CD14-positive monocyte (primary cell): ENCODE measurements at regions not wholly inside any gene's neighbourhood (a gene's known extent, or its start where the extent isn't known, plus 50 kb on each side); places are given as distances from the start of the nearest gene placed in this dataset.

Experiments
- DNase-seq, 3 donors: peaks; one replicate each; pipeline ENCODE4 v3.0.0-alpha.2; 2011 to 2022
- H2AFZ ChIP-seq: 2 replicates; pipeline ENCODE4 v1.6.0; 2012; ENCODE audit warnings: mild to moderate bottlenecking, low read depth, low read length, inconsistent platforms; ENCODE audit not compliant: insufficient read depth, poor library complexity, severe bottlenecking
- H3K27ac ChIP-seq, 2 donors: 1 replicate in 1 of 2; 2 replicates in 1 of 2; pipeline ENCODE4 v1.5.1; 2012 to 2013; ENCODE audit warnings: low read length in 2 of 2, control low read depth in 1 of 2, inconsistent platforms in 1 of 2, low read depth in 1 of 2, mild to moderate bottlenecking in 1 of 2
- H3K27me3 ChIP-seq, 2 donors: one replicate each; pipeline versions ENCODE4 v1.6.0 to v1.6.1; 2011 to 2013; ENCODE audit warnings: low read length in 2 of 2; ENCODE audit not compliant: control insufficient read depth in 2 of 2, insufficient read depth in 2 of 2
- H3K36me3 ChIP-seq, 2 donors: replicated peaks in 1 of 2; 1 replicate in 1 of 2; 2 replicates in 1 of 2; pipeline versions ENCODE4 v1.5.1 to v1.6.1; 2012 to 2013; ENCODE audit warnings: low read length in 2 of 2, control low read depth in 1 of 2, inconsistent platforms in 1 of 2, mild to moderate bottlenecking in 1 of 2; ENCODE audit not compliant: insufficient read depth in 2 of 2, control insufficient read depth in 1 of 2
- H3K4me1 ChIP-seq, 2 donors: 1 replicate in 1 of 2; 2 replicates in 1 of 2; pipeline versions ENCODE4 v1.5.1 to v1.6.1; 2012 to 2013; ENCODE audit warnings: low read length in 2 of 2, control low read depth in 1 of 2, inconsistent platforms in 1 of 2, mild to moderate bottlenecking in 1 of 2, moderate library complexity in 1 of 2; ENCODE audit not compliant: insufficient read depth in 2 of 2, control insufficient read depth in 1 of 2
- H3K4me2 ChIP-seq: replicated peaks from 2 replicates; pipeline ENCODE3; 2012; ENCODE audit warnings: low read length, moderate library complexity, mild to moderate bottlenecking; ENCODE audit not compliant: poor library complexity, severe bottlenecking; ENCODE audit errors: extremely low read depth
- H3K4me3 ChIP-seq, 3 experiments: fragments of 200-600 bp in 1 of 3; sonication (generic) in 1 of 3; replicated peaks in 1 of 3; 1 replicate in 2 of 3; 2 replicates in 1 of 3; pipeline ENCODE4 v1.5.1; 2011 to 2013; ENCODE audit warnings: low read length in 3 of 3, mild to moderate bottlenecking in 3 of 3, control low read depth in 2 of 3, low read depth in 2 of 3, inconsistent platforms in 1 of 3, moderate library complexity in 1 of 3
- H3K79me2 ChIP-seq: 2 replicates; pipeline ENCODE4 v1.6.0; 2012; ENCODE audit warnings: mild to moderate bottlenecking, control low read depth, inconsistent platforms, low read length, moderate library complexity; ENCODE audit not compliant: insufficient read depth
- H3K9ac ChIP-seq: 2 replicates; pipeline ENCODE4 v1.6.0; 2017; ENCODE audit warnings: low read length, mild to moderate bottlenecking; ENCODE audit not compliant: insufficient read depth, poor library complexity, severe bottlenecking
- H3K9me3 ChIP-seq, 2 donors: replicated peaks in 1 of 2; 1 replicate in 1 of 2; 2 replicates in 1 of 2; pipeline versions ENCODE4 v1.5.1 to v1.6.1; 2012 to 2013; ENCODE audit warnings: low read length in 2 of 2, control low read depth in 1 of 2; ENCODE audit not compliant: control insufficient read depth in 1 of 2, insufficient read depth in 1 of 2
- H4K20me1 ChIP-seq: 2 replicates; pipeline ENCODE4 v1.6.0; 2012; ENCODE audit warnings: mild to moderate bottlenecking, low read length, control low read depth, moderate library complexity; ENCODE audit not compliant: insufficient read depth
- H3K27ac Mint-ChIP-seq, 7 donors: one replicate each; pipeline ENCODE4 v1.8.0; 2020; ENCODE audit warnings: mild to moderate bottlenecking in 7 of 7, mixed read lengths in 7 of 7, moderate library complexity in 6 of 7, inconsistent platforms in 2 of 7
- H3K27me3 Mint-ChIP-seq, 3 donors: one replicate each; pipeline ENCODE4 v1.8.0; 2021 to 2022; ENCODE audit warnings: low read depth in 3 of 3, mild to moderate bottlenecking in 3 of 3, mixed read lengths in 3 of 3, moderate library complexity in 3 of 3, inconsistent platforms in 1 of 3
- H3K36me3 Mint-ChIP-seq, 2 donors: one replicate each; pipeline ENCODE4 v1.8.0; 2020; ENCODE audit warnings: mixed read lengths in 2 of 2, inconsistent platforms in 1 of 2, mild to moderate bottlenecking in 1 of 2
- H3K4me1 Mint-ChIP-seq: one replicate; pipeline ENCODE4 v1.8.0; 2020; ENCODE audit warnings: mild to moderate bottlenecking, mixed read lengths
- H3K4me3 Mint-ChIP-seq, 2 donors: one replicate each; pipeline ENCODE4 v1.8.0; 2020; ENCODE audit warnings: mild to moderate bottlenecking in 2 of 2, mixed read lengths in 2 of 2, moderate library complexity in 1 of 2
- H3K9me3 Mint-ChIP-seq, 7 donors: one replicate each; pipeline ENCODE4 v1.8.0; 2020 to 2022; ENCODE audit warnings: mixed read lengths in 7 of 7, mild to moderate bottlenecking in 6 of 7, moderate library complexity in 6 of 7, inconsistent platforms in 2 of 7
- CTCF ChIP-seq: fragments of 200-600 bp; IDR thresholded peaks from one replicate; pipeline ENCODE4 v1.8.0; 2022; ENCODE audit warnings: antibody characterized with exemption, mild to moderate bottlenecking
- whole genome bisulfite sequencing: methylation state at CpG from one replicate; pipeline ENCODE4 v1.1.5; 2013; ENCODE audit warnings: missing lambda C conversion rate; ENCODE audit not compliant: insufficient coverage; 5-methylcytosine and 5-hydroxymethylcytosine counted together
- intact Hi-C, 2 donors: fragments of 100-400 bp; cut with micrococcal nuclease; formaldehyde crosslinking; loops; one replicate each; pipeline versions ENCODE4 v1.15.0 to v1.15.1; 2023

GRCh38 chr5:57662991-57663390, 180.4 kb upstream of the ACTBL2 start:
- no peak overlapping the region for H3K4me3 ChIP-seq
- H3K79me2 ChIP-seq = no peaks in the 10 kb centered on the region
- H3K27me3 ChIP-seq = no peaks in the 10 kb centered on the region
- H3K4me1 ChIP-seq = no peaks in the 10 kb centered on the region
- no peaks in the 10 kb centered on the region for H3K4me1 Mint-ChIP-seq
- intact Hi-C loops = no loop called here
- no peak for TF ChIP-seq CTCF
- 83% methylated on average over 1 of the region's 4 CpGs for WGBS
- H4K20me1 ChIP-seq = no peaks in the 10 kb centered on the region
- H3K4me3 Mint-ChIP-seq = no peak overlapping the region
- H3K9me3 ChIP-seq = no peaks in the 10 kb centered on the region
- H3K27me3 Mint-ChIP-seq = peaks cover 0 to 2% (median 0%) of the 10 kb centered on the region in 3 donors
- H3K9me3 Mint-ChIP-seq = peaks cover 0 to 8% (median 0%) of the 10 kb centered on the region in 7 donors
- H2AFZ ChIP-seq = no peak overlapping the region
- H3K27ac Mint-ChIP-seq = no peak overlapping the region
- H3K27ac ChIP-seq = no peak overlapping the region
- H3K36me3 Mint-ChIP-seq = no peaks in the 10 kb centered on the region
- no peak overlapping the region for H3K4me2 ChIP-seq
- H3K9ac ChIP-seq = no peak overlapping the region
- H3K36me3 ChIP-seq = no peaks in the 10 kb centered on the region
- DNase-seq = no peak

- Histone ChIP-seq H3K79me2 (no peaks in the 10 kb centered on the region), H3K9ac (no peak overlapping the region), H3K4me3 (no peak overlapping the region), H3K27ac (no peak overlapping the region), H3K36me3 (no peaks in the 10 kb centered on the region), H2AFZ (no peak overlapping the region), H4K20me1 (no peaks in the 10 kb centered on the region), H3K4me1 (no peaks in the 10 kb centered on the region), H3K4me2 (no peak overlapping the region), H3K9me3 (no peaks in the 10 kb centered on the region), H3K27me3 (no peaks in the 10 kb centered on the region)
- Mint-ChIP-seq H3K9me3 (peaks cover 0 to 9% (median 0%) of the 10 kb centered on the region in 7 donors), H3K36me3 (no peaks in the 10 kb centered on the region), H3K27ac (no peak overlapping the region), H3K27me3 (peaks cover 0 to 2% (median 0%) of the 10 kb centered on the region in 3 donors), H3K4me3 (no peak overlapping the region), H3K4me1 (no peaks in the 10 kb centered on the region)
- peak in 1 of 3 donors; percentile 8 for DNase-seq
- WGBS = 17% methylated on average over 1 of the region's 2 CpGs
- no peak for TF ChIP-seq CTCF
- intact Hi-C loops = no loop called here
Measured at GRCh38 chr5:57659886-57660285, 177.3 kb upstream of the ACTBL2 start.
